ENCODE measurements at regions not wholly inside any gene's neighbourhood (a gene's known extent, or its start where the extent isn't known, plus 50 kb on each side); places are given as distances from the start of the nearest gene placed in this dataset.

DNA sequence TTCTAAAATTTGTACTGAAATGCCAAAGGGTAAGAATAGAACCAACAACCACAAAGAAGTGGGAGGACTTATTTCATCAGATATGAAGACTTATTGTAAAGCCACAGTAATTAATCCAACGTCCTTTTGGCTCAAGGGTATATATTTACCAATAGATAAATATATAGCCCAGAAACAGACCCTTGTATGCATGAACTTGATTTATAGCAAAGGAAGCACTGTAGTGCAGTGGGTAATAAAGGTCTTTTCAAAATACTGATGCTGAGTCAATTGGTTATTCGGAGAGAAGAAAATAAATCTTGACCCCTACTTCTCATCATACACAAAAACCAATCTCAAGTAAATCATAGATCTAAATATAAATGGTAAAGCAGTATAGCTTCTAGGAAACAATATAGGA, 200.5 kb upstream of the ST6GAL2 start:
- no peak for TF ChIP-seq CTCF (IDR thresholded peaks at IDR 0.05; ENCODE audit: low read depth, low read length, missing control alignments)
- no peak for DNase-seq (ENCODE audit: extremely low read depth, low read depth)

DNA sequence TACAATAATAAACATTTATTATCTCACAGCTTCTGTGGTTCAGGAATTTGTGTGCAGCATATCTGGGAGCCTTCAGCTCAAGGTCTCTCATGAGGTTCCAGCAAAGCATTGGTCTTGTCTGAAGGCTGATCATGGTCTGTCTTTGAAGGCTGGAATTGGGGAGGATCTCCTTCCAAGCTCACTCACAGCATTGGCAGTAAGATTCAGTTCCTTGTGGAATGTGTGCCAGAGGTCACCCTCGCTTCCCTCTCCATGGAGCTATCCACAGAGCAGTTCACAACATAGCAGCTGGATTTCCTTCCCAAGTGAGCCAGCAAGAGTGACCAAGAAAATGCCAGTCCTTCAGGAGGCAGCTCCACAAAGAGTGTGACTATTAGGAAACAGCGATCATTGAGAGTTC, 202.2 kb upstream of the ST6GAL2 start:
- no peak overlapping the region for H3K4me3 ChIP-seq (replicated peaks; ENCODE audit: low read depth, low read length)
- TF ChIP-seq CTCF (IDR thresholded peaks at IDR 0.05; ENCODE audit: low read depth, low read length, missing control alignments), result no peak
- no peak for DNase-seq (ENCODE audit: extremely low read depth, low read depth)

More for the DNA sequence above, 200.5 kb upstream of the ST6GAL2 start:
- no peak overlapping the region for H3K4me3 ChIP-seq (replicated peaks; ENCODE audit: low read depth, low read length)

- DNase-seq (ENCODE audit: extremely low read depth, low read depth), result no peak
Measured at GRCh38 chr2:107091163-107091864, 205.3 kb upstream of the ST6GAL2 start.

DNA sequence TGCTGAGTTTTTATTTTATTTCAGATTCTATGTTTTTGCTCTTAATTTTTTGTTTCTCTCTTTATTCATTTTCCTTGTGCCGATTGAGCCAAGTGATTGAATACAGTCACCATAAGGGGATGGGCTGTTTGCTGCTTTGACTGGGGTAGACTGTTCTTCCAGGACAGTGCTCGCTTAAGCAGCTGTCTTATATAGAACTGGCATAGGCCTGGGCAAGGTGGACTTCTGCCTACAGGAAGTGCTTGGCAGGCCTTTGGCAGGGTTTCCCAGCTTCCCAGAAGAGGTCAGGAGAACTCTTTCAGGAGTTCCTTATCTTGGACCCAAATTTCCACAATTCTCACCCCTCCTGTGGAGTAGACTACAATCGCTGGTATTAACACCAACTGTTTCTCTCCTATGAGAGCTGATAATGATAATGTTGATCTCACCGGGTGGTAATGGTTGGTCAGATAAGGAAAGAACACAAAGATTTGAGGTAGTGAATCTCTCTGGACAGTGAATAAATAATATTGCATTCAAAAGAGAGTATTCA, 207.5 kb upstream of the ST6GAL2 start:
- DNase-seq (ENCODE audit: extremely low read depth, low read depth), result no peak
- TF ChIP-seq CTCF (IDR thresholded peaks at IDR 0.05; ENCODE audit: low read depth, low read length, missing control alignments), result no peak

More at GRCh38 chr2:107091163-107091864, 205.3 kb upstream of the ST6GAL2 start:
- TF ChIP-seq CTCF (IDR thresholded peaks at IDR 0.05; ENCODE audit: low read depth, low read length, missing control alignments), result no peak
- no peak overlapping the region for H3K4me3 ChIP-seq (replicated peaks; ENCODE audit: low read depth, low read length)

GRCh38 chr2:107094450-107094986, 208.6 kb upstream of the ST6GAL2 start:
- TF ChIP-seq CTCF (IDR thresholded peaks at IDR 0.05; ENCODE audit: low read depth, low read length, missing control alignments), result no peak
- no peak overlapping the region for H3K4me3 ChIP-seq (replicated peaks; ENCODE audit: low read depth, low read length)
- DNase-seq (ENCODE audit: extremely low read depth, low read depth), result no peak

More for the DNA sequence above, 207.5 kb upstream of the ST6GAL2 start:
- H3K4me3 ChIP-seq (replicated peaks; ENCODE audit: low read depth, low read length), result no peak overlapping the region

DNA sequence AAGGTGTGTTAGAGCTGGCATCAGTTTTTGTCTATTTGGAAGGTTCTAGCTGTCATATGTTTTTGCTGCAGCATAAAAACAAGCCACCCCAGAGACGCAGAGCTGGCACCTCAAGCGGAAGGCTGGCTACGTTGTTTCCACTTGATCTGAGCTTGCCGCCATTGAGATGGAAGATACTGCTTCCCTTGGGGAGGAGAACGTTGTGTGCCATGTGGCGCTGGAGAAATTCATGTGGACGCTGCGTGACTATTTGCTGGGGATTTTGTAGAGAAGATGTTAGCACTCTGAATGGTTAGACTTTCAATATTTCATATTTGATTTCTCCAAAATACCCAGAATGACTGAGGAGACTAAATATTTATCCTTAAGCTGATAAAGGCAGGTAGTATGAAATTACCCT, 216.2 kb upstream of the ST6GAL2 start:
- no peak overlapping the region for H3K4me3 ChIP-seq (replicated peaks; ENCODE audit: low read depth, low read length)
- no peak for TF ChIP-seq CTCF (IDR thresholded peaks at IDR 0.05; ENCODE audit: low read depth, low read length, missing control alignments)
- no peak for DNase-seq (ENCODE audit: extremely low read depth, low read depth)
